Endothelial cell of umbilical vein (primary cell): ENCODE measurements at regions not wholly inside any gene's neighbourhood (a gene's known extent, or its start where the extent isn't known, plus 50 kb on each side); places are given as distances from the start of the nearest gene placed in this dataset.

Experiments
- BruUV-seq: library from RNA; stranded (reverse); fragments of 400-500 nt; replicated peaks from 2 replicates; lab custom pipeline; 2021; lab: Mats Ljungman, UMichigan
- CTCF ChIA-PET: fragments of 300-600, 350-600 bp; sonication (Branson Sonifier 250); formaldehyde crosslinking; loops from one replicate; lab custom pipeline; 2021; ENCODE audit warnings: antibody characterized with exemption, inconsistent platforms; lab: Charles Lee
- POLR2A ChIA-PET: fragments of 300-600, 350-600 bp; sonication (Branson Sonifier 250); formaldehyde crosslinking; loops from one replicate; lab custom pipeline; 2021; ENCODE audit warnings: antibody characterized with exemption, inconsistent platforms; lab: Charles Lee
- DNase-seq: peaks from one replicate; pipeline ENCODE4 v3.0.0-alpha.2; 2011; ENCODE audit warnings: low read depth, low spot score
- FAIRE-seq: peaks from 2 replicates; lab custom pipeline; 2011; peaks lifted over from hg19 to GRCh38; lab: Jason Lieb, UNC
- H2AFZ ChIP-seq: 2 replicates; pipeline ENCODE4 v1.6.0; 2012; ENCODE audit warnings: low read depth, low read length, control low read depth, inconsistent platforms
- H3K27ac ChIP-seq: 2 replicates; pipeline ENCODE4 v1.5.1; 2011; ENCODE audit warnings: low read depth, mild to moderate bottlenecking, control low read depth, low read length, moderate library complexity; ENCODE audit not compliant: insufficient read depth
- H3K27me3 ChIP-seq, 2 experiments: 2 replicates each; pipeline versions ENCODE4 v1.6.0 to v1.6.1; 2011; ENCODE audit warnings: low read length in 2 of 2, mixed read lengths in 1 of 2; ENCODE audit not compliant: control insufficient read depth in 2 of 2, insufficient read depth in 2 of 2
- H3K36me3 ChIP-seq, 2 experiments: 2 replicates in 1 of 2; 3 replicates in 1 of 2; pipeline ENCODE4 v1.5.1; 2011; ENCODE audit warnings: low read length in 2 of 2, mild to moderate bottlenecking in 1 of 2, moderate library complexity in 1 of 2; ENCODE audit not compliant: control insufficient read depth in 2 of 2, insufficient read depth in 2 of 2; ENCODE audit errors: extremely low read depth in 1 of 2
- H3K4me1 ChIP-seq: 3 replicates; pipeline ENCODE4 v1.5.1; 2011; ENCODE audit warnings: mild to moderate bottlenecking, low read length; ENCODE audit not compliant: control insufficient read depth, insufficient read depth; ENCODE audit errors: extremely low read depth
- H3K4me2 ChIP-seq: 2 replicates; pipeline ENCODE4 v1.6.1; 2011; ENCODE audit warnings: low read length, control low read depth, mixed read lengths; ENCODE audit not compliant: insufficient read depth
- H3K4me3 ChIP-seq, 3 experiments: fragments of 200-600 bp in 1 of 3; sonication (generic), shearing (Covaris generic) in 1 of 3; replicated peaks in 1 of 3; 2 replicates each; pipeline ENCODE4 v1.5.1; 2011 to 2016; ENCODE audit warnings: control low read depth in 3 of 3, low read length in 3 of 3, mild to moderate bottlenecking in 2 of 3, inconsistent platforms in 1 of 3, low read depth in 1 of 3, moderate library complexity in 1 of 3; ENCODE audit not compliant: insufficient read depth in 1 of 3
- H3K79me2 ChIP-seq: 2 replicates; pipeline ENCODE4 v1.6.0; 2012; ENCODE audit warnings: low read length, inconsistent platforms; ENCODE audit not compliant: control insufficient read depth, insufficient read depth
- H3K9ac ChIP-seq: replicated peaks from 2 replicates; pipeline ENCODE3; 2011; ENCODE audit warnings: low read length, control low read depth; ENCODE audit not compliant: insufficient read depth; ENCODE audit errors: extremely low read depth
- H3K9me1 ChIP-seq: replicated peaks from 3 replicates; pipeline ENCODE4 v1.6.0; 2011; ENCODE audit warnings: mild to moderate bottlenecking, low read length; ENCODE audit not compliant: control insufficient read depth, insufficient read depth; ENCODE audit errors: extremely low read depth
- H3K9me3 ChIP-seq: replicated peaks from 2 replicates; pipeline ENCODE4 v1.5.1; 2012; ENCODE audit warnings: low read length, inconsistent platforms; ENCODE audit not compliant: control insufficient read depth, insufficient read depth
- H4K20me1 ChIP-seq: replicated peaks from 2 replicates; pipeline ENCODE3; 2011; ENCODE audit warnings: mild to moderate bottlenecking, low read length; ENCODE audit not compliant: control insufficient read depth, insufficient read depth; ENCODE audit errors: extremely low read depth
- CTCF ChIP-seq, 2 donors: IDR thresholded peaks; 1 replicate in 1 of 2; 2 replicates in 1 of 2; pipeline ENCODE4 v1.5.1; 2011; ENCODE audit warnings: low read length in 2 of 2, mild to moderate bottlenecking in 2 of 2, moderate library complexity in 2 of 2, control low read depth in 1 of 2, inconsistent platforms in 1 of 2, low read depth in 1 of 2; ENCODE audit not compliant: insufficient read depth in 1 of 2; ENCODE audit errors: extremely low read depth in 1 of 2
- EZH2 ChIP-seq: IDR thresholded peaks from 2 replicates; pipeline ENCODE4 v1.6.1; 2012; ENCODE audit warnings: borderline replicate concordance, low read depth, mild to moderate bottlenecking, moderate library complexity, low read length, inconsistent platforms; ENCODE audit not compliant: severe bottlenecking
- FOS ChIP-seq: IDR thresholded peaks from 2 replicates; pipeline ENCODE4 v1.6.1; 2011; ENCODE audit warnings: mild to moderate bottlenecking, low read length, moderate library complexity, borderline replicate concordance; ENCODE audit not compliant: insufficient read depth
- GATA2 ChIP-seq: IDR thresholded peaks from 2 replicates; pipeline ENCODE4 v1.7.0; 2011; ENCODE audit warnings: low read depth, mild to moderate bottlenecking, moderate library complexity, mixed read lengths, low read length; ENCODE audit not compliant: insufficient read length, insufficient read depth
- JUN ChIP-seq: IDR thresholded peaks from 2 replicates; pipeline ENCODE4 v1.6.1; 2011; ENCODE audit warnings: borderline replicate concordance, low read depth; ENCODE audit not compliant: insufficient read length, insufficient read depth
- MAX ChIP-seq: IDR thresholded peaks from 2 replicates; pipeline ENCODE4 v1.6.1; 2011; ENCODE audit not compliant: insufficient read depth, insufficient read length
- MYC ChIP-seq: IDR thresholded peaks from one replicate; pipeline ENCODE4 v1.6.1; 2011; ENCODE audit warnings: mild to moderate bottlenecking, low read depth, low read length
- POLR2A ChIP-seq: IDR thresholded peaks from 2 replicates; pipeline ENCODE4 v1.6.1; 2012; ENCODE audit warnings: low read depth, mild to moderate bottlenecking, control low read depth, low read length
- POLR2AphosphoS5 ChIP-seq: IDR thresholded peaks from 2 replicates; pipeline ENCODE4 v1.6.1; 2012; ENCODE audit warnings: low read depth, mild to moderate bottlenecking, control low read depth, low read length, moderate library complexity; ENCODE audit not compliant: insufficient read depth
- dilution Hi-C: fragments of 300-500 bp; cut with MboI; formaldehyde crosslinking; loops from one replicate; pipeline ENCODE4 v1.15.0; 2019; ENCODE audit warnings: low sequenced_read_pairs; ENCODE audit not compliant: extremely low pct_ligation_motif_present
- intact Hi-C: fragments of 100-400 bp; cut with micrococcal nuclease; formaldehyde crosslinking; loops from one replicate; pipeline ENCODE4 v1.10.0; 2022

GRCh38 chr2:105952131-105952530, 207.4 kb downstream of the NCK2 start:
- intact Hi-C loops, result no loop called here
- CTCF ChIA-PET, result no interaction called here
- dilution Hi-C loops, result no loop called here
- Histone ChIP-seq H3K9me3 (no peaks in the 10 kb centered on the region), H2AFZ (no peak overlapping the region), H3K36me3 (no peaks in the 10 kb centered on the region), H3K9ac (no peak overlapping the region), H3K27me3 (no peaks in the 10 kb centered on the region), H3K4me1 (no peaks in the 10 kb centered on the region), H3K27ac (no peak overlapping the region), H4K20me1 (no peaks in the 10 kb centered on the region), H3K4me2 (no peak overlapping the region), H3K79me2 (no peaks in the 10 kb centered on the region), H3K4me3 (no peak overlapping the region), H3K9me1 (no peaks in the 10 kb centered on the region)
- FAIRE-seq (no peak), DNase-seq (no peak)
- POLR2A ChIA-PET, result no interaction called here
- TF ChIP-seq EZH2 (no peak), CTCF (IDR thresholded peaks at IDR 0.05; ENCODE audit: extremely low read depth in 1 of 2, insufficient read depth in 1 of 2, low read depth in 1 of 2, low read length in 2 of 2) (no peak), JUN (no peak), FOS (no peak), MYC (no peak), GATA2 (no peak), POLR2A (no peak)
- BruUV-seq, result no TSS peak

- no peak overlapping the region for H3K27ac ChIP-seq
- no peaks in the 10 kb centered on the region for H3K79me2 ChIP-seq
- no peak for DNase-seq
- no peak for TF ChIP-seq POLR2A
- no peak for TF ChIP-seq MAX
- TF ChIP-seq POLR2AphosphoS5, result no peak
- TF ChIP-seq CTCF (IDR thresholded peaks at IDR 0.05; ENCODE audit: extremely low read depth in 1 of 2, insufficient read depth in 1 of 2, low read depth in 1 of 2, low read length in 2 of 2), result no peak
- TF ChIP-seq EZH2, result no peak
- no peak for TF ChIP-seq FOS
- TF ChIP-seq JUN, result no peak
- no peak for TF ChIP-seq GATA2
- TF ChIP-seq MYC, result no peak
- H2AFZ ChIP-seq, result no peak overlapping the region
- H3K4me2 ChIP-seq, result no peak overlapping the region
- POLR2A ChIA-PET, result no interaction called here
- no peak overlapping the region for H3K9ac ChIP-seq
- no peaks in the 10 kb centered on the region for H3K9me1 ChIP-seq
- CTCF ChIA-PET, result no interaction called here
- no peak for FAIRE-seq
- H3K36me3 ChIP-seq, result no peaks in the 10 kb centered on the region
- H3K27me3 ChIP-seq, result no peaks in the 10 kb centered on the region
- BruUV-seq, result no TSS peak
- intact Hi-C loops, result no loop called here
- dilution Hi-C loops, result no loop called here
- no peaks in the 10 kb centered on the region for H4K20me1 ChIP-seq
- no peaks in the 10 kb centered on the region for H3K9me3 ChIP-seq
- no peak overlapping the region for H3K4me3 ChIP-seq
- no peaks in the 10 kb centered on the region for H3K4me1 ChIP-seq
These were observed 206.6 kb downstream of the NCK2 start for GRCh38 chr2:105951384-105951694.
